ENCODE measurements at regions not wholly inside any gene's neighbourhood (a gene's known extent, or its start where the extent isn't known, plus 50 kb on each side); places are given as distances from the start of the nearest gene placed in this dataset.
"Not testable (repeated sequence)": the region's sequence is repeated elsewhere in the genome, so short reads cannot be mapped to it uniquely, and the experiment has no call there.

DNA sequence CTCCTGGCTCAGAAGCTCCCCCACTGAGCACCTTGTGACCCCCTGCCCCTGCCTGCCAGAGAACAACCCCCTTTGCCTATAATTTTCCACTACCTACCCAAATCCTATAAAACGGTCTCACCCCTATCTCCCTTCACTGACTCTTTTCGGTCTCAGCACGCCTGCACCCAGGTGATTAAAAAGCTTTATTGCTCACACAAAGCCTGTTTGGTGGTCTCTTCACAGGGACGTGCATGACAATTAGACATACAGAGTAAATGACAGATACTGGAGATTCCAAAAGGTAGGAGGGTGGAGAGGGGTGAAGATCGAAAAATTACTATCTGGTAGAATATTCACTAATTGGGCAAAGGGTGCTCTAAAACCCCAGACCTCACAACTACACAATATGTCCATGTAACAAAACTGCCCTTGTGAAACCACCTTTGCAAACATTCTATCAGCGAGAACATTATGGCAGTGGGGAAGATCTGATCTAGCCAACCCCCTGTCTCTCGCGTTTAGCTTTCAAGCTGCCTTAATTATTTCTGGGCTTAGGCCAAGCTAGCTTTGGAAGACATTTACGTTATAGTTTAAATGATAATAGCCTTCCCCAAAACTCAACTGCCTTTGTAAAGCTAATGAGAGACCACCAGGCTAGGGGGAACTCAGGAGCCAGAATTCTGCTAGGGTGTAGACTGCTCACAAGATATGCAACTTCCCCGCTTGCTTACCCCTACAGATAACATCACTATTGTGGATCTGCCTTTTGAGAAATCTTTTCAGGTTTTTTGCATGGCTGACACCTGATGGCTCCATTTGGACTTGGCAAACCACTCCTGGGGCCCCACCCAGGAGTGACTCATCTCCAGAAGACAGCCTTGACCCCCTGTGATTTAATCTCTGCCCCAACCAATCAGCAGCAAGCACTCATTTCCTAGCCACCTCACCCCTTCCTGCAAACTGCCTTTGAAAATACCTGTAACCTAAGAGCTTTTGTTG lies 1534.0 kb upstream of the SPRY2 start:
- DNase-seq: no peak

DNA sequence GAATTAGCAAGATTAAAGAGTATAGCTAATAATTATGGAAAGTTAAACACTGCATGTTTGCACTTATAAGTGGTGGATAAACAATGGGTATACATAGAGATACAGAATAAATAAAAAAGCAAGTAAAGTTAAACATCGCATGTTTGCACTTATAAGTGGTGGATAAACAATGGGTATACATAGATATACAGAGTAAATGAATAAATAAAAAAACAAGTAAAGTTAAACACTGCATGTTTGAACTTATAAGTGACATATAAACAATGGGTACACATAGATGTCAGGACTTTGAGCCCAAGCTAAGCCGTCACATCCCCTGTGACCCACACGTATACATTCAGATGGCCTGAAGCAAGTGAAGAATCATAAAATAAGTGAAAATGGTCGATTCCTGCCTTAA lies 1533.3 kb upstream of the SPRY2 start:
- DNase-seq: no peak

DNA sequence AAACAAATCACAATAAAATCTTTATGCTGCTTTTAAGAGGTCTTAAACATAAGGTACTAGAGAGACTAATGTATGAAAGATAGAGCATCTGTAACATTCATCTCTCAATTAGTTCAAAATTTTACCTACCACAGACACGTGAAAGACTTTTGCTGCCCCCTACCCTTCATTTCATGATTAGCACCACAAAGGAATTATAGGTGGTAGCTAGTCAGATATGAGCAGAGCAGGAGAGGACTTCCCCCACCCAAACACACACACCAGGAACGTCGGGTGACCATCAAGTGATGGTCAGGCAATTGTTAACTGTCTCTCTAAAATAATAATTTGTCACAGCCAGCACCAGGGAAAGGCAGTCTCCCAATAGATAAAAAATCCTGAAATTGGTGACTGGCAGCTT lies 1531.7 kb upstream of the SPRY2 start:
- DNase-seq: peak; percentile 35

DNA sequence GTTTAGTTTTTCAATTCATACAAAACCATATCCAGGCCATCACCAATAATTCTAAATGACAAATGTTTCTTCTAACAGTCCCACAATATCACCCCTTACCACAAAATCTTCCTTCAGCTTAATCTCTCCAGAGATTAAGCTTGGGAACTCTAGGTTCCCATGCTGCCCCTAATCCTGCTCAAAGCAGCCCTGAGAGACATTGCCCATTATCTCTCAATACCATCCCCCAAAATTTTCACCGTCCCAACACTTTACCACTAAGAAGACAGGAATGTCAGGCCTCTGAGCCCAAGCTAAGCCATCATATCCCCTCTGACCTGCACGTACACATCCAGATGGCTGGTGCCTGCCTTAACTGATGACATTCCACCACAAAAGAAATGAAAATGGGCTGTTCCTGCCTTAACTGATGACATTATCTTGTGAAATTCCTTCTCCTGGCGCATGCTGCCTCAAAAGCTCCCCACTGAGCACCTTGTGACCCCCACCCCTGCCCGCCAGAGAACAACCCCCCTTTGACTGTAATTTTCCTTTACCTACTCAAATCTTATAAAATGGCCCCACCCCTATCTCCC lies 1530.9 kb upstream of the SPRY2 start:
- DNase-seq: not testable (repeated sequence)

DNA sequence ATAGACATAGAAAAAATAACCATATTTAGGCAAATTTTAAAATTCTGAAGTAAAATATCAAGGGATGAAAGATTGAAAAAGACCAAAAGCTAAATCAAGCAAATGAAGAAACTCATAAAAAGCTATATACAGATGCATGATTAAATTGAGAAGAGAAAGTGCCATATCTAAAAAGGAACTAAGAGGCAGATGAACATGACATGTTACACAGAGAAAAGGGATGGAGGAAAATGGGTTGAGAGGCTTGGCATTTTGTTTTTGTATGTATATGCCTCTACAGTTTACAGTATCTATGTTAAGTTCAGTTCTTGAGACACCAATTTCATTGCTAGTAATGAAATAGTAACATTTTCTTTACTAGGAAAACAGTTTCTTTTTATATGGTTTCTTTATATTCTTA lies 1507.4 kb upstream of the SPRY2 start:
- no peak for DNase-seq

DNA sequence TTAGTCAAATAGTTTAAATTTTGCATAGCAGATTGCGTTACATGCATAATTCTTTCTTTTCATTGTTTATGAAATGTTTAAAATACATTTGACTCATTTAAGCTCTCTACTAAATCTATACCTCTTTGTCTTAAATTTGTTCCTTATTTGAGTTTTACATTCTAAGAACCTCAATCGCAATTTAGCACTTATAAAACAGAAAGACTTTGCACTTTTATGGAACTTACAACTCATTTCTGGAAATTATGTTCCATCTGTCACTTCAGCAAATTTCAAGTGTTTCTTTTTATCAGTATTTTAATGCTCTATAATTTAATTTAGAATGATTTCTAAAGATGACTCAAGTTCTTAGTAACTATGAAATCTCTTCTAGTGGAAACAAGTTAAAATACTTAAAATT lies 1505.8 kb upstream of the SPRY2 start:
- DNase-seq: no peak

DNA sequence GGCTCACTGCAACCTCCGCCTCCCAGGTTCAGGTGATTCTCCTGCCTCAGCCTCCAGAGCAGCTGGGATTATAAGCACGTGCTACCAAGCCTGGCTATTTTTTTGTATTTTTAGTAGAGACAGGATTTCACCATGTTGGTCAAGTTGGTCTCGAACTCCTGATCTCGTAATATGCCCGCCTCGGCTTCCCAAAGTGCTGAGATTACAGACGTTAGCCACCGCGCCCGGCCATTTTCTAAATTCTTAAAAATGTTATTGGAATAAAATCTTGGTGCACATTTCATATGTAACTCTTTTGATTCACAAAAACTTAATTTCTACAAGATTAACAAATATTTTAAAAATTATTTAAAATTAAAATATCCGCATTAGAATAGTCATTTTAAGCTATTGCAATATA lies 1480.3 kb upstream of the SPRY2 start:
- no peak for DNase-seq

DNA sequence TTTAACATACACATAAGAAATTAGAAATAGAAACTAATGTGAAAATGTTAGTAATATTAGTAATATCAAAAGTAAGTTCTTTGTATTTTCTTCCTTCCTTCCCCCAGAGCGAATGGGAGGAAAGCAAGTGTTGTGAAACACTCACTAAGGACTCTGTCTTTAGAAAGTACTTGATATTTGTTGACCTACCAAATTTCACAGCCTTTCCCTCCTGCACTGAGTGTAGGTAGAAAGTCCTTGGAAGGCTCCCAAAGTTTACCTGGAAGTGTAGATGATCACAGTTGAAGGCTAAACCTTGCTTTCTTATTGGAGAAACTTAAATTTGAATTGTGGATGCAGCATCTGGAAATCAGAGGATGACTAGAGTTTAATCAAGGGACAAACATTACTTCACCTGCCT lies 1459.5 kb upstream of the SPRY2 start:
- no peak for DNase-seq

DNA sequence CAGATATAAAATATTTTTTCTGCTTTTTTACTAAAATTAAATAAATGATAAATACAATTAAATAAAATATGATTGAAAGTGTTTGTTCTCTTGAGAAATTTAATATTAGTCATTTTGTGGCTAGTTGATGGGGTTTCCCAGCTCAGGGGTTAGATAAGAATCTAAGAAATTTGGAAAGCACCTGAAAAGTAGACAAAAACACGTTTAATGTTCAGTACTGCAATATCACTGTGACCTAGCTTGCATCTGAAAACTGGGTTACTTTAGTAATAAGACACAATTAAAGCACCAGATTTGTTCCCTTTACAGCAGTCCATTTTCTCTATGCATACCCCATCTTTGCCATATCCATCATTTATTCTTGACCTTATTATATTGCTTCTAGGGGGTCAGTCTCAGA lies 1454.8 kb upstream of the SPRY2 start:
- no peak for DNase-seq

DNA sequence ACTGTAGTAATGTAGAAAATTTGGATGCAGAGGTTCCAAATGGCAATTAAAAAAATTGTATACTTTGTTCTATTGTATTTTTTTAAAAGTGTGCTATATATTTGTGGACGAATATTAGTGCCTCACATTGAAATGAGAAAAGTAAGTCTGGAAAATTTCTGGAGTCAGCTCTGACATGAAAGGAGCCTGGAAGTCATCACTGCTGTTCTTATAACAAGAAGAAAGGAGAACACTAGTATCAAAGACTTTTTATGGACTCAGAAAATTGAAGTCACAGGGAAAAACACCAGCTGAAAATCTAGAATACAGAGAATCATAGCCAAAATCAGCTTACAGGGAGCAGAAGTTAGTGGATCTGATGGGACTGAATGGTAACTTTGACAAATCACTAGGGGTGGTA lies 1450.7 kb upstream of the SPRY2 start:
- DNase-seq: no peak

DNA sequence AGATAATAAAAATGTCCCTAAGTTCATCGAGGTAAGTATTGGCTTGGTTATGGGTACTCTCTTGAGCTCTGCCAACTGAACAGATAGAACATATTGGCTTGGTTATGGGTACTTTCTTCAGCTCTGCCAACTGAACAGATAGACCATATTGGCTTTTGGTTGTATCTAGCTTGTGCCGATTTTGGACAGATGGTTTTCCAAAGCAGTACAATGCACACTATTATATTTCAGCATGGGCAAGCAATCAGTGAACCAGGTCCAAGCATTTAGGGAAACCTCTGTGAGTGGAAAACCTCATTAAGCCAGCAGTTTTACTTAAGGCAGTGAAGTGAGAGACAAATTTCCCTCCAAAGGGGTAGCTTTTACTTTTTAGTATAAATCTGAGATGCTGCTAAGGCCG lies 1440.5 kb upstream of the SPRY2 start:
- no peak for DNase-seq

DNA sequence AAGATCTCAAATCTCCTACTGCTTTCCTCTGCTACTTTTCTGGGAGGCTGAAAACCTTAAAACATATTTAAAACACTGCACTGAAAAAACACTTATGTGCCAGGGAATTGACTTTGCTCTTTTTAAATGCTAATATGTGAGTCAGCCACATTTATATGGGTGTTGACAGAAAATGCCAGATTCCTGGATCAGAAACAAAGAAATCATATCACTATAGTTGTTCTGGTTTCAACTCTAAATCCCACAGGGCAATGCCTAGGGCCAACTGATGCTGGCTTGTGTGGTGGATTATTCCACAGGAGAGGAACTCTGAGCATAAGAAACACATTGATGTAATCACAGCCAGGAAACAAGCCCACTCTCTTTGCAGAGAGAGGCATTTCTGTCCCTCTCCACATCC lies 1439.0 kb upstream of the SPRY2 start:
- no peak for DNase-seq

DNA sequence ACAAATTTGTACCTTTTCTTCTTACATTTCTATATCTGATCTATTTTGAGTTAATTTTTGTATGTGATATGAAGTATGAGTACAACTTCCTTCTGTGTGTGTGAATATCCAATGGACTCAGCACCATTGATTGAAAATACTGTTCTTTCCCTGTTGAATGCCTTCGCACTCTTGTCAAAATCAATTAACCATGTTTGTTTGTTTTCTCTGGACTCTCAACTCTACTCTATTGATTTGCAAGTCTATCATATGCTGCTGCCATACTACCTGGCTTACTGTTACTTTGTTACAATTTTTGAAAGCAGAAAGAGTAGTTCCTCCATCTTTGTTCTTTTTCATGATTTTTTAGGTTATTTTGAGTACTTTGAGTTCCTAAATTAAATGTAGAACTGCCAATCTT lies 1437.4 kb upstream of the SPRY2 start:
- no peak for DNase-seq

DNA sequence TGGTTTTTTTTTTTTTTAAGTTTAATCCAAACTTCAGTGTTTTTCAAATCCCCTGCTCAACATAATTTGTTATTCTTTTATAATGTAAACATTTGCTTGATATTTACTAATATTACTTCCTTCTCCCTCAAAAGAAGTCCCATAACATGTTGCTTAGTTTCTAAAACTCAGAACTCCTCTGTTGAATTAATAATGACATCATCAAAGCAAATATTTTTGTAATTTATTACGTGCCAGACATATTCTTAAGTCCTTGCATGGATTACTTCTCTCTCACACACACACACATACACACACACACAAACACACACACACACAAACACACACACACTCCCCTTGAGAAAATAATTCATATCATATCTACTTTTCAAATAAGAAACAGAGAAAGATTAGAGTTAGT lies 1432.3 kb upstream of the SPRY2 start:
- DNase-seq: no peak

DNA sequence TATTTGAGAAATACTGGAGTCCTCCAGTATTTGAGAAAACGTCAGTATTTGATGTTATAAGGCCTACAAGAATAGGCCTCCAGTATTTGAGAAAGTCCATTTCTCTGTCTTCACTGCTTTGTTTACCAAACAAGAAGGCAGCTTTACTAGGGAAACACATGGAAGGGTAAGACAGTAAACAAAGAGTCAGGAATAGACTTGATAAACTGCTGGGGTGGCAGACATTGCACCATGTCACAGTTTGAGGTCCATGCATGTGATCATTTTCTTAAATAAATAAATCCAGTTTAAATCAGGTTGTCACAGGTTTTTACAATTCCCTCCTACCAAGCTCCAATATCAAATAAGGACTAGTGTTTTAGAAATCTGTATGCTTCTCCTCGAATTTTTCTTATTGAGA lies 1431.0 kb upstream of the SPRY2 start:
- DNase-seq: no peak

DNA sequence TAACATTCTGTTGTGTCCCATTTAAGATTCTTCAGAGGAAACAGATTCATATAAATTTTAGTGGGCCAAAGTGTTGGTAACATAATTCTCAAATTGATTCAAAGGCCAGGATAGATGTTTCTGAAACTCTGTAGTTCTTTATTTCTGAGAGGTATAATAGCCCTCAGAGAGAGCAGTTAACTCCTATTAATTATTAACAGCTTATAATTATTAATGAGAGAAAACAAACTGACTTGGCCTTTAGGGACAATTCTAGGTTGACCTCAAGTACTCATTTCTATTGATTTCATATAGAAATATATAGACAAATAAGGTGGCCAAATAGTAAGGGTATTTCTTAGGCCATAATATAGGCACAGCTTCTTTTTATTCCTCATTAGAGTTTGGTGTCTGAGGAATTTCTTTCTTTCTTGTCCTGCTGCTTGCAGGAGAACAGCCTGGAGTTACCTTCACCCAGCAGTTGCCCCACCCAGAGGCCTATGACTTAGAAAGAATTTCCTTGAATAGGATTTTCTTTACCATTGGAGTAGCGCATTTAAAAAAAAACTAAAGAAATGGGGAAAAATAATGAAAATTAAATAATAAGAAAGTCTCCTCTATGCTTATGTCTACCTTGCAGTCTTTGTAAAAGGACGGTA lies 1430.1 kb upstream of the SPRY2 start:
- no peak for DNase-seq

DNA sequence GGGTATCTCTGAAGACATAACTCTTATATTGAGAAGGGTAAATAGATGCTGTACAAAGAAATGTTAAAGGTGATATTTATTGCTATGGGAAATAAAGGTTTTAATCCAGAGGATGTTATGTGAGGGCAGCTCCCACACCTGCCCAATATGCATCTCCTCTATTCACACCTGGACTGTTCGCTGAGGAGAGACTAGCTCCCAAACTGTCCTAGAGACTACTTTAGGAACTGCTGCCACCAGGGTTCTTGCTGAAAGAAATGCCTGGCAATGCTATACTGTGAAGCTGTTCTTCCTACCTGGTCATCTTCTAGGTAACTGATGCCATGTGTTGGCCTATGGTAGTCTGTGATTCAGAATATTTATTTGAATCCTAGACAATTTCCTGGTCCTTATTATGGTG lies 1421.5 kb upstream of the SPRY2 start:
- no peak for DNase-seq

DNA sequence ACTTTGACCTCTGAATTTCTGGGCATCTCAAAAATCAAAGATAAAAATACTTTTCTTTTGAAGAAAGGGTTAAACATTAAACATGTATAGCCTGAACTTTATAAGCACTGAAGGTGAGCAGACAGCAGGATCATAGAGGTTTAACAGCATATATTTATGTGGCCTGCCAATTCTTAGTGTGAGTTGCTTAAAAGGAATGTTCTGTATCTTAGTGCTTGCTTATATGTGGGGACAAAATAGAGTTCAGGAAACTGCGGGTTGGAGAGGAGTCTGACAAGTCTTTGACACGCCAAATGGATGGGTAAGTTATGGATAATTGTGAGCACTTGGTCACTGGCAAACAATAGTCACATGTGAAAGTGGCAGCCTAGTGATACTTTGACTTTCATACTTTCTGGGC lies 1419.4 kb upstream of the SPRY2 start:
- DNase-seq: no peak

DNA sequence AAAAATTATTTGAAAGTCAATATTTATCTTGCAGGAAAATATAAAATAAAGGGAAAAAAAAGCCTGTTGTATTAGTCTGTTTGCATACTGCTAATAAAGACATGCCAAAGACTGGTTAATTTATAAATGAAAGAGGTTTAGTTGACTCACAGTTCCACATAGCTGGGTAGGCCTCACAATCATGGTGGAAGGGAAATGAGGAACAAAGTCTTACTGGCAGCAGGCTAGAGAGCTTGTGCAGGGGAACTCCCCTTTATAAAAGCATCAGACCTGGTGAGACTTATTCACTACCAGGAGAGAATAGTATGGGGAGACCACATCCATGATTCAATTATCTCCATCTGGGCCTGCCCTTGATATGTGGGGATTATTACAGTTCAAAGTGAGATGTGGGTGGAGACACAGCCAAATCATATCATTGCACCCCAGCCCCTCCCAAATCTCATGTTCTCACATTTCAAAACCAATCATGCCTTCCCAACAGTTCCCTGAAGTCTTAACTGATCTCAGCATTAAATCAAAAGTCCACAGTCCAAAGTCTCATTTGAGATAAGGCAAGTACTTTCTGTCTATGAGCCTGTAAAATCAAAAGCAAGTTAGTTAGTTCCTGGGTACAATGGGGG lies 1416.5 kb upstream of the SPRY2 start:
- no peak for DNase-seq

DNA sequence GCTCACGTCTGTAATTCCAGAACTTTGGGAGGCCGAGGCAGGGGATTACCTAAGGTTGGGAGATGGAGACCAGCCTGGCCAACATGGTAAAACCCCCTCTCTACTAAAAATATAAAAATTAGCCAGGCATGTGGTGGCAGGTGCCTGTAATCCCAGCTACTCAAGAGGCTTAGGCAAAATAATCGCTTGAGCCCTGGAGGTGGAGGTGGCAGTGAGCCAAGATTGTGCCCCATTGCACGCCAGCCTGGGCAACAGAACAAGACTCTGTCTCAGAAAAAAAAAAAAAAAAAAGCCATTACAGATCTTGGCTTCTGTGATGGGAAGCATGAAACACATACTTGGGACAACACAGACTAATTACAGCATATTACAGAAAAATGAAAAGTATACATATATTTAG lies 1404.5 kb upstream of the SPRY2 start:
- DNase-seq: no peak

DNA sequence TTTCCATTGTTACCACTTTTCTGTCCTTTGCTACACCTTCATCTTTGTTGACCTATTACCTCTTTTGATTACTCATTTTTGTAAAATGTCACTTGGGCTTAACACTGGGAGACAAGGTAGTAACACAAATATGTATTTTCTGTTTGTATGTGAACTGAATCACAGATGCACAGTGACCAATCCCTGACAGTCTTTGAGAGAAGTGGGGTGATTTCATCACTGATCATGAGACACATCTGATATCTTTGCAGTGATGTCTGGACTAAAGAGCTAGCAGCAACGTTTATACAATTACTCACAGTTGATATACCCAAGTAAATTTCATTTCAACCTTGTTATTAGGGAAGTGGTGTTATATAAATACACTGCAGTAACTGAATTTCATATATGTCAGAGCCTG lies 1397.4 kb upstream of the SPRY2 start:
- DNase-seq: no peak

DNA sequence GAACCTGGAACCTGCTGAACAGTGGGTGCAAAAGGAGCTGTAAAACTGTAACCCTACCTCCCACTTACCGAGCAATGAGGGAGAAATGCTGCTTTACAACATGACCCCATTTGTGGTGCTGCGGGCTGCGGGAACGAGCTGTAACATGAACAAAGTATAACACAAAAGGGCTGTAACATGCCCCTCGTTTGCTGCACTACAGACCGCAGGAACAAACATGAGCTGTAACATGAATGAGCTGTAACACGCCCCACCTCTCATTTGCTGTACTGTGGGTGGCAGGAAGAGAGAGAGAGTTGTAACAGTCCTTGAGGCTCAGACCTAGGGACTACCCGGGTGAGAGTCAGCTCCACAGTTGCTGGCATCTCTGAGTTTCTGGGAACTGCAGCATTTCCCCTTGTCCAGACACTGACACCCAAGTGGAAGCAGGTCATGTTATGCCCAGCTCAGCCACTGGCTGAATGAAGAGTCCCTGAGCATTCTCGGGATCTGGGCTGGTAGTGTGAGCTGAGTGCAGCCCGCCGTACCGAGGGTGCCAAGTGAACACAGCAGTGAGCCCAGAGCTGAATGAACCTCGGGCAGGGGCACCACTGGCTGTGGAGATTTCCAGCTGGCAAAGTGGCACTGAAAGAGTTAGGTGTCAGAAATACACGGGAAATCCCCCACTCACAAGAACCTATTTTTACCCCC lies 1385.3 kb upstream of the SPRY2 start:
- no peak for DNase-seq

DNA sequence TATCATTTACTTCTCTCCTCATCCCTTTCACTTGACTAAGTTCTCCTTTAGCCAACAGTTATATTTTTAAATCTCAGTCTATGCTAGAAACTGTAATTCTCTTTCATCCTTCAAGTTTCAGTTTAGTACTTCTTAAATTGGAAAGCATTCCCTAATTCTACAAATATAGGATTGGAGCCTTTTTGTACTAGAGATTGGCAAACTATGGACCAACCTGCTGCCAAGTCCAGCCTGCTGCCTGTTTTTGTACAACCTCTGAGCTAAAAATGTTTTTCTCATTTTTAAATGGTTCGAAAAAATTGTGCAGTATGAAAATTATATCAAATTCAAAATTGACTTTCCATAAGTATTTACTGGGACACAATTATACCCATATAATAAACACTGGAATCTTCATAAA lies 1381.5 kb upstream of the SPRY2 start:
- no peak for DNase-seq

Measured in NCI-H1694 (cell line).